Muscle of leg (tissue), 3 donors: ENCODE measurements at regions not wholly inside any gene's neighbourhood (a gene's known extent, or its start where the extent isn't known, plus 50 kb on each side); places are given as distances from the start of the nearest gene placed in this dataset.

Source experiments
- DNase-seq: peaks from one replicate; pipeline ENCODE4 v3.0.0; 2013
- H3K27ac ChIP-seq: one replicate; pipeline ENCODE4 v1.5.1; 2013; ENCODE audit warnings: mild to moderate bottlenecking, low read length, control low read depth
- H3K27me3 ChIP-seq: one replicate; pipeline ENCODE4 v1.6.1; 2013; ENCODE audit warnings: low read length; ENCODE audit not compliant: control insufficient read depth, insufficient read depth
- H3K36me3 ChIP-seq: one replicate; pipeline ENCODE4 v1.6.1; 2013; ENCODE audit warnings: low read length; ENCODE audit not compliant: control insufficient read depth, insufficient read depth
- H3K4me1 ChIP-seq: one replicate; pipeline ENCODE4 v1.6.1; 2013; ENCODE audit warnings: low read length; ENCODE audit not compliant: control insufficient read depth, insufficient read depth
- H3K4me3 ChIP-seq: one replicate; pipeline ENCODE4 v1.5.1; 2013; ENCODE audit warnings: low read length, control low read depth
- H3K9me3 ChIP-seq: replicated peaks from 2 replicates; pipeline ENCODE4 v1.6.1; 2013; ENCODE audit warnings: low read depth, low read length; ENCODE audit not compliant: control insufficient read depth
- WGBS: methylation state at CpG from one replicate; pipeline ENCODE4 v1.1.5; 2013; ENCODE audit warnings: missing lambda C conversion rate; ENCODE audit not compliant: insufficient coverage; 5-methylcytosine and 5-hydroxymethylcytosine counted together

DNA sequence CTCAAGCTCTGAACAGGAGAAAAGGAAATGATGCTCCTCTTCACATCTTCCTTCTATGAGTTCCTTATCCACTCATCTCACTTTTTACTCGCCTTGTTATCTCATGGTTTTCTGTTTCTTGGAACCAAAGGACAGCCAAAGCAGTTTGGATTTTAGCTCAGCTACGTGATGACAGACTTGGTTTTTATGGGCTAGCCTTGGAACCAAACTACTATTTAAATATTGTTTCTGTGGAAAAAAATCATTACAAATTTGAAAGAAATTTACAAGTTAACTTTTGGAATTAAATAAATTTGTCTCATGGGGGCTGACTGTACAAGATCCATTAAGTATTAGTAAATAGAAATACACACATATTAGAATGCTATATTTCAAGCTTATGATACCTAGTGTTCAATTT, 727.8 kb upstream of the FANCL start:
- Histone ChIP-seq H3K36me3 (no peaks in the 10 kb centered on the region), H3K9me3 (no peaks in the 10 kb centered on the region), H3K4me3 (no peak overlapping the region), H3K27me3 (no peaks in the 10 kb centered on the region), H3K4me1 (no peaks in the 10 kb centered on the region), H3K27ac (no peak overlapping the region)
- DNase-seq, result no peak
- WGBS, result no CpG with 5 or more reads among the region's 2 CpGs

DNA sequence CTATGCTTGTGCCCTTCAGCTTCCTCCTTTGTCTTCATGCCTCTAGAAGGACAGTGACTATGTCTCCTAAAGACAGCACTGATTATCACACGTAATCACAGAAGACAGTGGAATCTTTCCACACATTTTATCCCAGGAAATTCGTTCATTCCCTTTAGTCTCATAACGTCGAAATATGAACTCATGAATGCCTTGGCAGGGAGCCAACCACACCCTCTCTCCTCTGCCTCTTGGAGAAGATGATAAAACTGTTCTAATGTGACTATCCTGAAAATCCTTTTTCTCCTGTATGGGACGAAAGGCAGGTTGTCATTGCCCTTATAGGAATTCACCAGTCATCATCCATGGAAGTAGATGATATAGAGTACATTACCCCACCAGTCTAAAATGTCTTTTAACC, 726.6 kb upstream of the FANCL start:
- peak; percentile 53 for DNase-seq
- H3K4me1 ChIP-seq, result no peaks in the 10 kb centered on the region
- no peak overlapping the region for H3K27ac ChIP-seq
- WGBS, result 60% methylated on average over 2 of the region's 5 CpGs
- H3K36me3 ChIP-seq, result no peaks in the 10 kb centered on the region
- H3K4me3 ChIP-seq, result no peak overlapping the region
- H3K9me3 ChIP-seq, result no peaks in the 10 kb centered on the region
- no peaks in the 10 kb centered on the region for H3K27me3 ChIP-seq

- no peak for DNase-seq
- no peak overlapping the region for H3K27ac ChIP-seq
- H3K9me3 ChIP-seq, result no peaks in the 10 kb centered on the region
- H3K4me3 ChIP-seq, result no peak overlapping the region
- no peaks in the 10 kb centered on the region for H3K27me3 ChIP-seq
- H3K36me3 ChIP-seq, result no peaks in the 10 kb centered on the region
- H3K4me1 ChIP-seq, result no peaks in the 10 kb centered on the region
- WGBS, result no CpG with 5 or more reads among the region's 2 CpGs
These were observed 724.5 kb upstream of the FANCL start for GRCh38 chr2:58965602-58966001.

DNA sequence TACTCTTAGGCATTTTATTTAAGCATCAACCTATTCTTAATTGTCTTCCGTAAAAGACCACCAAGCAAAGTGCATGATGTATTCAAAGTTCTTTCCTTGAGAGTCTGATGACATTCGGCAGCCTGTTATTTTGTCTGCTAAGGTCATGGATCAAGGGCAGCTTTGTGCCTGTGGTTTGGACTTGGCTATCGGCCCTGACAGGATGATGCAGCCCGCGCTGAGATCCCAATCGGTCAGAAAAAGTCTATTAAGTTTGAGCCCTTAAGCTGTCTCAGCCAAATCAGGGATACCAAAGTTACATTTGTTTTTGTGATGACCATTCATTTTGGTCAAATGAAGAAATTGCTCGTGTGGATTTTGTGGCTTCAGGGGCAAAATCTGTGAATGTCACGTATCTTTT, 718.9 kb upstream of the FANCL start:
- no peaks in the 10 kb centered on the region for H3K36me3 ChIP-seq
- no peaks in the 10 kb centered on the region for H3K27me3 ChIP-seq
- H3K9me3 ChIP-seq, result no peaks in the 10 kb centered on the region
- DNase-seq, result no peak
- 76% methylated on average over 5 of the region's 8 CpGs for WGBS
- no peak overlapping the region for H3K27ac ChIP-seq
- H3K4me1 ChIP-seq, result no peaks in the 10 kb centered on the region
- H3K4me3 ChIP-seq, result no peak overlapping the region

DNA sequence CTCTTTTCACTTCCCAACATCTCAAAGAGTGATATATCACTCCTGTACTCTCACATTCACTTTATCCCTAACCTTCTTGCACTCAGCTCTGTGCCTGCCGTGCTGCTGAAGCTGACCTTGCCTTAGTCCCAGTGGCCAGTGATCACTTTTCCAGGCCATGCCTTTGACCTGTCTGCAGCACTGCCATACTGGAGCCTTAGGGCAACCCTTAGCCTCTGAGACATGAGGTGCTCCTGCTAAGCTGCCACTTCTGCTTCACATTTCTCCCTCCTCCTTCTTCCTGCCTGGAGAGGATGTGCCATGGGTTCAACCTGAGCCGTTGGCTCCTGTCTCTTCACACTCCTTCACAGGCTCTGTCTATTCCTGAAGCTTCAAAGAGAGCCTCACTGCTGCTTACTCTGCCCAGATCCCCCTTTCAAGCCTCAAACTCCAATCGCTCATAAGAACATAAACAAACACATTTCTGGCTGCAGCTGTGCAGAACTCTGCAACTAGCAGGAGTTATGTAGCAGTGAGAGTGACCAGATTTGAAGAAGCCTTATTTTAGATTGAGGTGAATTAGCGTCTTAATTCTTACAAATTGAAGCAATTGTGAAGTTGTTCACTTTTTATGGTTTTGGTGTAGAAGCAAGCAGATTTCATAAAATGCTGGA, 716.2 kb upstream of the FANCL start:
- DNase-seq, result peak; percentile 23
- H3K27me3 ChIP-seq, result no peaks in the 10 kb centered on the region
- 43% methylated on average over 2 of the region's 4 CpGs for WGBS
- no peak overlapping the region for H3K4me3 ChIP-seq
- no peaks in the 10 kb centered on the region for H3K9me3 ChIP-seq
- H3K4me1 ChIP-seq, result no peaks in the 10 kb centered on the region
- no peak overlapping the region for H3K27ac ChIP-seq
- H3K36me3 ChIP-seq, result no peaks in the 10 kb centered on the region

DNA sequence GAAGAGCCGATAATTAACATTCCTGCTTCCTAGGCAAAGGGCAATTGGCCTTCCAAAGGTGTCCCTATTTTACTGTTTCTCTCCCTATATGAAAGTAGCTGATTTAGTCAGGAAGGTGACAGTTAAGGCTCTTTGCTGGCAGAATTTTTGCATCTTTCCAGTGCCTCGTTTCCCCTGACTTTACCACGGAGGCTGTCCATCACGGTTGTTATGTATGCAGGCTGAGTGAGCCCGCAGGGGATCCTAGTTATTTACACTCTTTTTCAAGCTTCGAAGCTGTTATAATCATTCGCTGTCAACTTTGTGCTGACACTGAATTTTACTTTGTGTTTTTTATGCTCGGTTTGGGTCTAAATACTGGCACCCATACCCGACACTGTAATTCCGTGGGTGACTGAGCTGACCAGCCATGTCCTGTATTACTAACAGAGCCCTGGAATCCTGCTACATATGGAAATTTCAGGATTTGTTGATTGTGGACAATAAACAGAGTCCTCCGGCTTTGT, 713.8 kb upstream of the FANCL start:
- no peaks in the 10 kb centered on the region for H3K4me1 ChIP-seq
- no peaks in the 10 kb centered on the region for H3K36me3 ChIP-seq
- H3K27me3 ChIP-seq, result no peaks in the 10 kb centered on the region
- WGBS, result 62% methylated on average over 8 of the region's 11 CpGs
- no peaks in the 10 kb centered on the region for H3K9me3 ChIP-seq
- H3K4me3 ChIP-seq, result no peak overlapping the region
- H3K27ac ChIP-seq, result no peak overlapping the region
- DNase-seq, result no peak

DNA sequence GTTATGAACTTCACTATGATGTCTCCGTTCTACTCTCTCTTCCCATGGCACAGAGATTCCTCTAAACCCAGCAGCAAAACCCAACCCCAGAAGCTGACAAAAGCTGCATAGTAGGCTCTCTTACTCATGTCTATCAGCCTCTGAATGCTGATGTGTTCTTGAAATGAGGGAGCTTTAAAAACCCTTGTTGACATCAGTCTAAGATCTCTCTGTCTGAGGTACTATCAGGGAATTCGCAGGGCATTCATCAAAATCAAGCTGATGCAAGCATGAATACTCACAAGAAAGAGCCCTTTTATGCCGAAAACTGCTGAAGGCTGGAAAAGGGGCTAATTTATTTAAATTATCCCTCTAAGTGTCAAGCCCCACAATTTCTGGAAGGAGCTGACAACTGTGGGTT, 710.6 kb upstream of the FANCL start:
- no CpG with 5 or more reads among the region's 3 CpGs for WGBS

GRCh38 chr2:58950795-58951462, 709.8 kb upstream of the FANCL start:
- Histone ChIP-seq H3K4me3 (no peak overlapping the region), H3K36me3 (no peaks in the 10 kb centered on the region), H3K27ac (no peak overlapping the region), H3K27me3 (no peaks in the 10 kb centered on the region), H3K4me1 (no peaks in the 10 kb centered on the region), H3K9me3 (no peaks in the 10 kb centered on the region)
- no peak for DNase-seq
- 89% methylated on average over 1 of the region's 4 CpGs for WGBS

More for the DNA sequence above, 710.6 kb upstream of the FANCL start:
- Histone ChIP-seq H3K36me3 (no peaks in the 10 kb centered on the region), H3K27me3 (no peaks in the 10 kb centered on the region), H3K27ac (no peak overlapping the region), H3K9me3 (no peaks in the 10 kb centered on the region), H3K4me1 (no peaks in the 10 kb centered on the region), H3K4me3 (no peak overlapping the region)
- DNase-seq, result no peak

GRCh38 chr2:58939388-58939787, 698.3 kb upstream of the FANCL start:
- Histone ChIP-seq H3K27me3 (no peaks in the 10 kb centered on the region), H3K9me3 (peaks cover 2% of the 10 kb centered on the region), H3K36me3 (no peaks in the 10 kb centered on the region), H3K4me3 (no peak overlapping the region), H3K4me1 (no peaks in the 10 kb centered on the region), H3K27ac (no peak overlapping the region)
- no peak for DNase-seq

GRCh38 chr2:58938988-58939387, 697.9 kb upstream of the FANCL start:
- no peaks in the 10 kb centered on the region for H3K4me1 ChIP-seq
- H3K4me3 ChIP-seq, result no peak overlapping the region
- H3K36me3 ChIP-seq, result no peaks in the 10 kb centered on the region
- no peak for DNase-seq
- H3K9me3 ChIP-seq, result peaks cover 2% of the 10 kb centered on the region
- no peaks in the 10 kb centered on the region for H3K27me3 ChIP-seq
- WGBS, result 60% methylated on average over 1 of the region's 1 CpG
- no peak overlapping the region for H3K27ac ChIP-seq
